ENCODE measurements at regions not wholly inside any gene's neighbourhood (a gene's known extent, or its start where the extent isn't known, plus 50 kb on each side); places are given as distances from the start of the nearest gene placed in this dataset.

DNA sequence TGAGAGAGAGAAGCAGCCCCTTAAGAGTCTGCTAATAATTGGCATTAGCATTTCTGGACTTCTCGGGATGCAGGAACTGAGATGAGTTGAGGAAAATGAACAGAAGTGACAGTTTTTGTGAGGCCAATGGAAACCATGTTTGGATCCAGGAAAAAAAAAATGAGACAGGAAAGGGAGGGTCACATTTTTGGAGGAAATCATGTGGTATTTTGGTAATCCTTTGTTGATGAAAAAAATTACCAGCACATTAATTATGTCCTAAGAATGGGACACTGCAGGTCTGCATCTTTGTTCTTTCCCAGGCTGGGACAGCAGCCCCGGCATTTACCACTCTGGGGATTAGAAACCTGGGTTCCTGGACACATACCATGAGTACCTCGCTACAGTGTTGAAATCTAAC, 109.9 kb upstream of the ZFHX3 start:
- DNase-seq (ENCODE audit: low read depth) = no peak

DNA sequence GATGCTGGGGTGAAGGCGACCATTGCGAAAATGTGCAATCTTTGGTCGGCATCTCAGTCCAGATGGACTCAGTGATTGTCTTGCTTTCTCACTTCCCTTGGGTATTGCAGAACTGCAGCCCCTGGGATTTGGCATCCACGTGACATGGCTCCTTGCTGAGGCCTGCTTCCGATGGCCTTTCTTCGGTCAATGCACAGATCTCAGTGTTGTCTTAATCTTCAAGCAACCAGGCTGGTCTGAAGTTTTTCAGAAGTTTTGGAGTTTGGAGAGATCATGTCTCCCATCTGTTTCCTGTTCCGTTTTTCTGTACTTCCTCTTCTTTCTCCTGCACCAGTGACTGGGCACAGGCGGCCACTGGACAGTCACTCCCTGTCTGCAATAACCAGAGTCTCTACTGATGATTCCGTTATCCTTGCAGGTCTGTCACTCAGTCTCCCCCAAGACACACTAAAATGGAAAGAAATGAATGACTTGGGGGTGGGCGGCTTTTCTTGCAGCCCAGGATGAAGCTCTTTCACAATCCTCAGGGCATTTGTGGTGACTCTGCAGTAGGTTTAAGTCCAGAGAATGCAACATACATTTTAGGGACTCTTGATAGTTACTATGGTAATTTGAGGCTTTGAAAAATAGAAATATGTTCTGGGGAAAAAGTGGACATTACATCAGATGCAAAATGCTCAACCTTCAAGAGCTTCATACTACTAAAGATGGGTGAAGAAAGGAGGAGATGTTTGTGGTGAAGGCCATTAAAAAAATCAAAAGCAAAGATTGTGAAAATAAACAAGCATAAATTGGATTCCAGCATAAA, 106.3 kb upstream of the ZFHX3 start:
- DNase-seq (ENCODE audit: low read depth) = no peak

DNA sequence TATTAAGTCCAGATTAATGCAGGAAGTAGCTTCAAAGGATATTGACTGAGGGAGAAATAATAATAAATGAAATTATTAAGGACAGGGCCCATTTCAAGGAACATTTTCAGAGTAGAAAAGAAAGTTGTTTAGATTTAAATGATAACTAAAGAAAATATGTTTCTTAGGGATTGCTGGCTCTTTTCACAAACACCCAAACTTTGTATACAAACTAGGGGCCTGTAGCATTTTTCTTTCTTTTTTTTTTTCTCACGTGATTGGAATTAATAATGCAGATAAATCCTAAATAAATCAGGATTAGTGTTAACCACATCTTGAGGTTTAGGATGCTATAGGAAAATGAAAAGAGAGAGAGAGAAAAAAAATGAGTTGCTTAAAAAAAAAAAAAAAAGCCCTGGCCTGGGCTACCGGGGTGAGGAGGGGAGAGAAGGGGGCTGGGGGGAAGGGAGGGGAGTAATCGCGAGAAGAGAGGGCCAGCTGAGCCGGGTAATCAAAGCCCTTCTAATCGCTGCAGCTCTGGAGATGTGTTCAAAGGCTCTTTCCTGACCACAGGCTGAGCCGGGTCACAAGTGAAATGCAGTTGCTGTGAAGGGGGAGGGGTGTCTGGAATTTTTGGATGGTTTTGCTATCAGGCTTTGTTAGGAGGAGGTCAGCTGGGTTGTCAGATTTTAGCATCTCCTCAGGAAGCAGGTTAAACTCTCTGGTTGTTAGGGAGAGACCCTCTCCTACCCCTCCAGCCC, 104.6 kb upstream of the ZFHX3 start:
- DNase-seq (ENCODE audit: low read depth) = peak; percentile 35

DNA sequence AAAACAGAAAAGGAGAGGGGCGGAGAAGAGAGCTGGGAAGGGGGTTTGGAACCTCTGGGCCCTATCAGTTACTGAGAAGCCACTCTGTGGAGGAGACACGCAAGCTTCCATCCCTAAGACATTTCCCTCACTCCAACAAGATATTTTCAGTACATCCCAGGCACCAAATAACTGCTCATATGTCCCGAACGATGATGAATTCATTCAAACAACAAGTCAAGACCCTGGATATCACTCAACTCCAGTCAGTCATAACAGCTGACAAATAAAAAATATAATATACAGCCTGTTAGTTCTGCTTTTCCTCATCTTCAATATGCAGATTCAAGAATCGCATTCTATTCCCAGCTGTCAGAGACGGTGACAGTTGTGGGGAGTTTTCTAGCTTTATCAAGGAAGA, 104.0 kb upstream of the ZFHX3 start:
- no peak for DNase-seq (ENCODE audit: low read depth)

DNA sequence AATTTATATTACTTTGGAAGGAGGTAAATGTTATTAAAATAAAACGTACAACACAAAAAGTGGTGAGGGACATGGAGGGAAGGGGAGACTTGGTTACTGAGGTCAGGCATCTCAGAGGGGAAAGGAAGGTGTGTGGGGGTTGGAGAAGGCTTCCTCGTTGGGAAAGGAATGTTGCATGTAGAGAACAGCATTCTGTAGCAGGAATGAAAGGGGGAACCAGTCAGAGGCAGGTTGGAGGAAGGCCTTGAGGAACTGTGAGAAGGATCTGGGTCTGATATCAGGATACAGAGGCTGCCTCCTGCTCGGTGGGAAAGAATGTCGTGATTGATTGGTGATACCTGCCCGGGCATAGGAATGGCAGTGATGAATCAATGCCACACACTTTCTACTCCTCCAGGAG, 103.3 kb upstream of the ZFHX3 start:
- no peak for DNase-seq (ENCODE audit: low read depth)

DNA sequence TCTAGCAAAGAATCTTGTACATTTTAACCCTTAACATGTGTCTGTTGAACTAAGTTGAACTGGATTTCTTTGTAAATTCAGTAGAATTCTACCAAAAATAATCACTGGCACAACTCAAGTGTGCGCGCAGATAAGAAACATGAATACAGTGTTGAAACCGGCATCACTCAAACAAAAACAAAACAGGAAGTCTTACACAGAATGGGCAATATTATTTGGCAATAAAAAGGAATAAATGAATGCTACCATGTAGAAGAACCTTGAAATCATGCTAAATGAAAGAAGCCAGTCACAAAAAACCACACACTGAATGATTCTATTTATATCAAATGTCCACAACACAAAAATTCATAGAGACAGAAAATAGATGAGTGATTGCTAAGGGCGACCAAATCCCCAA, 102.9 kb upstream of the ZFHX3 start:
- no peak for DNase-seq (ENCODE audit: low read depth)

DNA sequence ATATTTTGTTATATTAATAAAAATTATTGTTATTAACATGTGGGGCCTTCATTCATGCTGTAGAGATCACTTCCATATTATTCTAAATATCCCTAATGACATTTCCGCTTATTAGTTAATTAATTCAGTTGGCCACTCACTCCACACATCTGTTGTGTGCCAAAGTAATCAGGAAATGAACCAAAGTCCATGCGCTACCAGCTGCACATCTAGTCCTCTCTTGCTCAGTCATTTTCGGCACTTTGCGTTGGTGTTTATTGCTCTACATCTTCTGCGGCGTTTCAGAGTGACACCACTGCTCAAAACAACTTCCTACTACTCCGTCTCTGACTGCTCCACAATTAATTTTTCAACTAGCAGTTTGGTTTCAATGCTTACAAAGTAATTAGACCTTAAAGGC, 101.4 kb upstream of the ZFHX3 start:
- DNase-seq (ENCODE audit: low read depth) = no peak

DNA sequence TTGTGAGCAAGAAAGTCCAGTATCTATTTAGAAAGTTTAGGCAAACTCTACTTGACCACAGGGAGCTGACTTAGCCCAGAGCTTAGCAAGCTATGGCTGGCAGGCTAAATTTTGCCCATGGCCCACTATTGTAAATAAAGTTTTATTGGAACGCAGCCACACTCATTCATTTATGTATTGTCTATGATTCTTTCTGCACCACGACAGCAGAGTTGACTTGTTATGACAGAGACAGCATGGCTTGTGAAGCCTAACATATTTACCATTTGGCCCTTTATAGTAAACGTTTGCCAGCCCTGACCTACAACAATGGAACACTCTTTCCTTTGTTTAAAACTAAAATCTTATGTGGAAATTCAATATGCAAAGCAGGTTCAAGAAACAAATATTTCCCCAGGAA, 100.0 kb upstream of the ZFHX3 start:
- no peak for DNase-seq (ENCODE audit: low read depth)

DNA sequence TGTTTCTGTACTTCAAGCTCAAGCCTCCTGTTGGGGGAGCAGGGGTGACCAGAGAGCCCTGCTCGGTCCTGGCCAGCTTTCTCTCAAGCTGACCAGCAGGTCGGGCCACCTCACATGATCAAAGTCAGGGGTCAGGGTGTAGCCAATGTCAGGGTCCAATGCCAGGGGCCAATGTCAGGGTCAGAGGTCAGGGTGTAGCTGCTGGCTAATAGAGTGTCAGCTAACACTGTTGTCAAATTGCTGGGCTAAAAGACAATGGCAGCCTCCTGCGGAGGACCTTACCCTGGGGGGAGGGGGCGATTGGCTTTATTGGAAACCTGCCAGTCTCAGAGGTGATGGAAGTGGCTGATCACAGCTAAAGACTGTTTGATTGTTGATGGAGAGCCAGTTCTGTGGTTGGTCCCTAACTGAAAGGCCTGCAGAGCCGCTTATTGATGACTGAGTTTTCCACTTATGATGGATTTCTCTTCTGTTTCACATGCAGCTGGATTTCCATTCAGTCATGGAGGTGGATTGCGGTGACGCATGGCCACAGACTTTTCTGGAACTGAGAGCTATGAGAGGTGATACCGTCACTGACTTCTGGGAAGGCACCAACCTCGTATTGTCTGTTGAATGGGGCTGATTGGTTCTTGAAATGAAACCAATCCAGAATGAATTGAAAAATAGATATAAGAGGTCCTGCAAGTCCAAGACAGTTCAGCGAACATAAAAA, 97.4 kb upstream of the ZFHX3 start:
- DNase-seq (ENCODE audit: low read depth) = no peak

DNA sequence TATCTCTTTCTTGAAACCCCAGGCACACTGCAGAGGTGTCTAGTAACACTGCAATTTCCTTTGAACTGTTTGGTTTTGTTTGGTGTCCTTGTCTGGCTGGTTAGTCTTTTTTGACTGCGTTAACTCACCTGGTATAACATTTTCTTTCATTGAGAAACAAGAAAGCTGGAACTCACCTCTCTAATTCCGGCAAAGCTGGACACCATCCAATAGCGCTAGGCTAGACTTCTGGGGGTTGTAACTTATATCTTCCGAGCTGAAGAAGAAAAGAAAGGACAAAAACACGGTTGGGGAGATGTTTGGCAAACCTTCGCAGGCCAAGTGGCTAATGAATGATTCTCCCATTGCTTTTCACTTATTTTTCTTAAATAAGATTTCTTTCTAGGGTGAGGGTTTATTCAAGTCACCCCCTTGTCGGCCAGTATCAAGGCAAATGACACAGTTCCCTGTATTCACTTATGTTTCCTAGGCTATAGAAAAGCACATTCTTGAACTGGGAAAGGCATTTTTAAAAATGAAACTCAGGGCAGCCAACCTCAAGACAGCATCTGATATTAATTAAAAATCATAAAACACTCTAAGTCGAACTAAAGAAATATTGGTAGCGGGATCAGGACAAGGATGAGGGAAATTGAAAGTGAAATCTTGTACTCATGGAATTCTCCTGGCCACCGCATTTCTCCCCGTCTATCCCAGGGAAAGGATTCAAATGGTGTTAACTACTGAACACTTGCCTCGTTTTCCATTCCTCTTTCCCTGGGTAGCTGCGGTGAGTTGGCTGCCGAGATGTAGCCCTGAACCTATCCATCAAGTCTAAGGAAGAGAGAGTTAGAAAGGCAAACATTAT, 95.9 kb upstream of the ZFHX3 start:
- peak; percentile 29 for DNase-seq (ENCODE audit: low read depth)

DNA sequence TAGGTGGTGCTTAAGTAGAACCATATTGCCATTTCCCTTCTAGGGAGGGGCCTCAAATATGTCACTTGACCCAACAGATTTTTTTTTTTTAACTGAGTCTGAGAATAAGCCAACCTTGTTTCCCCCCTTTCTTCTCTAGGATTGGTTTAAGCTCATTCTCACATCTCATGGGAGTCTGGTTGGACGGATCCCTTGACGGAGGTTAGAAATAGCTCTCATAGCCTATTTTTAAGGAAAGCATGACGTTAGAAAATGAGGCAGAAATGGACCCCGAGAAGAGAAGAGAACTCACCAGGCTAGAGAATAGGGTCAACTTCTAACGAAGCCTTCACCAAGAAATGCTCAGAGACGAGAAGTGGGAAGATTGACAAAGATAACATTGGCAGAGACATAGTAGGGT, 95.1 kb upstream of the ZFHX3 start:
- no peak for DNase-seq (ENCODE audit: low read depth)

DNA sequence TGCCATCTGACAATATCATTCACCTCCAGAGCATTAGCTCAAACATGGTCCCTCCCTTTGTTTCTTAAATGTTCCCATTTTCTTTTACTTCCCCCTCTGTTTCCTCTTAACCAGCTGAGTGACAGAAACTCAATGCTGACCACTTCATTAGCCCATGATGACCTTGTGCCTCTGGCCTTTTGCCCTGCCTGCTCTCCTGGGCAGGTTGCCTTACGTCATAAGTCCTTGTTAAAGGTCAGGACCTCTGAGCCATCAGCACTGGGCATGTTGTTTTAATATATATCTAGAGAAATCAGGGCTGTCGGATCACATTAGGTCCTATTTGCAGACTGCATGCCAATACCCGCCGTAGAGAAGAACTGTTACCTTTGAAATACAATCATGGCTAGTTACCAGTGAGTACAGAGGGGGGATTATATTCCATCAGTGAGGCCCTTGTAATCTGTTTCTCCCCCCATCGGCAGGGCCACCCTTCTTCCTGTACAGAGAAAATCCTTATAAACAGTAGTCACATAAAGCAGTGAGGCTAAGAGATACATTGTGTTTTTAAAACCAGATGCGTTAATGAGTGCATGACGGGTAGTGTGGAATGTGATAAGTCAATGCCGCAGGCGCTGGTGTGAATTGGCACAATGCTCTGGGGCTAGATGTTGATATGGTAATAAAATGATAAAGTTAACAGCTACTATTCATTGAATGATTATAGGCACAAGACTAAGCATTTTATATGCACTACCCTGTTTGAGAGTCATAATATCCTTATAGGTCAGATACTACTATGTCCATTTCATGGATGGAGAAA, 94.3 kb upstream of the ZFHX3 start:
- DNase-seq (ENCODE audit: low read depth) = no peak

DNA sequence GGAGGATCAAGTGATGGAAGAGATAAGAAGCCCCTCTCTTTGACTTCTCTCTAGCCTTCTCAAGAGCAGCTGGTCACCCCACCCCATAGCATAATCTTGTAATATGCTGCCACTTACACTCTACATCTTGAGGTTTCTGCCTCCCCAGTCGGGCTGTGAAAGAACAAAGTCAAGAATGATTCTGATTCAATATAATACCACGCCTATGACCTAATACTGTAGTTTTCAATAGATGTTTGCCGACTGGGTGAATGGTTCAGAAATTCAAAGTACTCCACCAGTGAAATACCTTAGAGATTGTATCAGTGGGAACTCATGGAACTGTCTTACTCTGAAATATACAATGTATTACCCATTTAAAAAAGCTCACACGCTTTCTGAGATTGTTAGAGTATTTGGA, 93.0 kb upstream of the ZFHX3 start:
- DNase-seq (ENCODE audit: low read depth) = no peak

DNA sequence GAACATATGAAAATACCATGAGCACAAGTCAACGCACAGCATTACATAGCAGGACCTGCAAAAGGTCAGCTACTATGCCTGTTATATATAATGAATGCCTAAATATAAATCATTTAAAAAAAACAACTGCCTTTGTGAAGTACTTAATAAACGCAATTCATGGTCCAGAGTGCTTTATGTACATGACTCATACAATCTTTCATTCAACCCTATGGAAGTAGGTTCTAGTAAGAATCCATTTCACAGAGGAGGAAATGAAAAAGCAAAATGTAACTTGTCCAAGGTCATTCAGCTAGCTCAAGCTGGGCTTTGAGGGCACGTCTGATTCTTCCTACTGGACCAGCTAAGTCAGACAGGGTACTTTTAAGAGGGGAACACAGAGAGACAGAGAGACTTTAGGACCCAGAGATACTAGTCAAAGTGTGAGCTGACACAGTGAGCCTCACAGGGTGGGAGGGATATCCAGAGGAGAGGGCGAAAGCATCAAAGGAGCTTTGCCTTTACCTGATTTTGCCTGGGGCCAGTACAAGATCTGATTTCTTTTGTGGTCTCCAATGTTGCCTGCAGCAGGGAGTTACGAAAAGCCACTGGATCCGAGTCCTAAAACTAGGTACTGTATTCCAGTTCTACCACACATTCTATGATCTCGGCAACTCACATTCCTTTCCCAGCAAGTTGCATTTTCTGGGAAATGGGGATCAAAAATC, 83.4 kb upstream of the ZFHX3 start:
- no peak for DNase-seq (ENCODE audit: low read depth)

DNA sequence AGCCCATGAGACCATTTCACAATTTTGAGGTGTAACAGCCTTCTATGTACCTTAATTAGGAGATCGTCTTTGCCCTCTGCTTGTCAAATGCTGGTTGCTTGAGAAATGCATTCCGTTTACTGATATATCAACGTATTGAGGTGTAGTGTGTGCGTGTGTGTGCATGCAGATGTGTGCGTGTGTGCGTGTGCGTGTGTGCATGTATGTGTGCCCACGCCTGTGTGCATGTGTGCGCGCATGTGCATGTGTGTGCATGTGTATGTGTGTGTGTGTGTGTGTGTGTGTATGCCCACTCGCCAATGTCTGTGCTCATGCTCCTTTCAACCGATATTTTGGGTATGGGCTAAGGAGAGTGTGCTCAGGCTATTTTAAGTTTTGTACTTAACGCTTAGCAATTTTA, 81.5 kb upstream of the ZFHX3 start:
- no peak for DNase-seq (ENCODE audit: low read depth)

DNA sequence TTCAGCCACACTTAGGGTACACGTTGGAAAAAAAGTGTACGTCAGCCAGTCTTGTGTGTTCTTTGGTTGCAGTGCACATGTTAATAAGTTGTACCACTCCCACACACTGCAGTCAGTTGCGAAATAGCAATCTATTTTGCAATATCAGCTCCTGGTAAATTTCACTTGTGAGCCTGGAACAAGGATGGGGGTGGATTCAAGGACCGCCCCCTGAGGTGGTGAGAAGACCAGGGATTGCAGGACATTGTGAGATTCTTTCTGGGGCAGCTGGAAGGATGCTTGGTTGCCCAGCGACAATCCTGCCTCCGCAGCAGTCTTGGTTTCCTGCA, 78.6 kb upstream of the ZFHX3 start:
- DNase-seq (ENCODE audit: low read depth) = no peak

DNA sequence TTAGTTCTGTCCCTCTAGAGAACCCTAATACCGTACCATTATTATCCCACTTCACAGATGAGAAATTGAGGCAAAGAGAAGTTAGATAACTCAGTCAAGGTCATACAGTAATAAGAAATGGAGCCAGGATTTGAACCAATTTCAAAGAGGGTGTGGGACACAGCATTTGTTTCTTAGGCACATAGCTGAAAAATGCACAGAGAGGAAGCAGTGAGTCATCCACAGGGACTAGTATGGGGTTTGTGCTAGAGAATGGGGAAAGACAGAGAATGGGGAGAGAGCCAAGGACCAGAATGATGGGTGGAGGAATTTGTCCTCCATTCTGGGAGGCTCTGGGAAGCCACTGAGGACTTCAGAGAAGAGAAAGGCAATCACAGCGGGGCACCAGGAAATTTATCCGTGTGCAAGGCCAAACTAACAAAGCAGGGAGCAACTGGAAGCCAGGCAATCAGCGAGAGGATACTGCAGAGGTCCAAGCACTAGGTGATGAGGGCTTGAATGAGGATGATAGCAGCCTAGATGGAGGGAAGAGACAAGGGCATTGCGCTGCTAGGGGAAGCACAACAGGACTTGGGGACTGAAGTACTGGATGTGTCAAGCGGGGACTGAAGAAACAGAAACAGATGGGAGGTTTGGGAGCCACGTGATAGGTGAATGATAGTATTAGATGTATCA, 78.1 kb upstream of the ZFHX3 start:
- peak; percentile 37 for DNase-seq (ENCODE audit: low read depth)

DNA sequence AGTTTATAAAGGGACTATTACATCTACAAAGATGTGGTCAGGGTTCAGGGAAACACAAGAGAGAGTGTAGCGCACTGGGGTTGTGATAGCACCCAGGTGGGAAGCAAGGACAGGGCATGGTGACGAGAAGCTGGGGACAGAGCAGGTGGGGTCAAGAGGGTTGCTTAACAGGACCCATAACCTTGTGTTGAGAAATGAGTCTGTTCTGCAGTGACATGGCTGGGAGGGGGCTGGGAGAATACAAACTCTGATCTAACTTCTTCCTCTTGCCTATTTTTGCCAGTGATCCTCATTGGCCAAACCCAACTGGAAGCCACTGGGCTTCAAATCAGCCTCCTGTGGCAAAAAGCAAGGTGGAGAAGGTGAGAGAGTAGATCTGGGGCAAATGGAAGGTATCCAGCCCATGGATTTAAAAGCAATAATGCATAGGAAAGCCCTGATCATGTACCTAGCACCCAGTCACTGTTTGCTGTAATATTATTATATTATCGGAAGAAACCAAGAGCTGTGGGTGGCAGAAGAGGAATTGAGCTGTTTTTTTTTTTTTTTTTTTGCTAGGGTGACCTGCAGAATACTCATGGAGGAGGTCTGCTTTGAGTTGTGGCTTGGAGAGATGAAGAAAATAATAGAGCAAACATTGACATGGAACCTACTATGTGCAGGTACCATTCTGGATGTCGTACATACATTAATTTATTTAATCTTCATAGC, 76.9 kb upstream of the ZFHX3 start:
- no peak for DNase-seq (ENCODE audit: low read depth)

DNA sequence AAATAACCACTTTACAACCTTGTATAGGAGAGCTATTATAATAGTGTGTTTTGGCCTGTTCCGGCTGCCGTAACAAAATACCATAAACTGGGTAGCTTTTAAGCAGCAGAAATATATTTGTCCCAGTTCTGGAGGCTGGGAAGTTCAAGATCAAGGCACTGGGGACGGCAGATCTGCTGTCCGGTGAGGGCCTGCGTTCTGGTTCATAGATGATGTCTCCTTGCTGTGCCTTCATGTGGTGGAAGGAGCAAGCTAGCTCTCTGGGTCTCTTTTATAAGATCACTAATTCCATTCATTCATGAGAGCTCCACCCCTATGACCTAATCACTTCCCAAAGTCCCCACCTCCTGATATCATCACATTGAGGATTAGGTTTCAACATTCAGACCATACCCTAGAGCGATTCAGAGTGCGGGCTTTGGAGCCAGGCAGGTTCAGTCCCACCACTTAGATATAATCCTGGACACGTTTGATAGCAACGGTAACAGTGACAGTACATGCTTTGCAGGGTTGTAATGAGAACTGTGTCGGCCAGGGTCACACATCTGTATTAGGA, 76.2 kb upstream of the ZFHX3 start:
- DNase-seq (ENCODE audit: low read depth) = no peak
